ENCODE measurements at regions not wholly inside any gene's neighbourhood (a gene's known extent, or its start where the extent isn't known, plus 50 kb on each side); places are given as distances from the start of the nearest gene placed in this dataset.

- no peak for TF ChIP-seq CBX8 (IDR thresholded peaks at IDR 0.05; ENCODE audit: borderline replicate concordance, extremely low read depth, low read depth, low read length, poor library complexity, severe bottlenecking)
- TF ChIP-seq TGIF2 (CRISPR knock-in tag; IDR thresholded peaks at IDR 0.05): no peak
- TF ChIP-seq CREM (IDR thresholded peaks at IDR 0.05; ENCODE audit: low read depth): no peak
- TF ChIP-seq ZNF436 (CRISPR knock-in tag; IDR thresholded peaks at IDR 0.05): no peak
- TF ChIP-seq POLR2AphosphoS5 (IDR thresholded peaks at IDR 0.05; ENCODE audit: control insufficient read depth, insufficient read depth, low read depth, low read length): no peak
- TF ChIP-seq RFX5 (IDR thresholded peaks at IDR 0.05; ENCODE audit: low read depth, low read length): no peak
- TF ChIP-seq CTCF (IDR thresholded peaks at IDR 0.05 in 2 of 3, conservative IDR thresholded peaks at IDR 0.05 in 1 of 3; ENCODE audit: insufficient read depth in 2 of 3, low read depth in 1 of 3, low read length in 3 of 3): no peak
- TF ChIP-seq ZNF253 (CRISPR knock-in tag; conservative IDR thresholded peaks at IDR 0.05): no peak
- no peak for TF ChIP-seq GMEB1 (CRISPR knock-in tag; IDR thresholded peaks at IDR 0.05)
These were observed 260.1 kb downstream of the SNX10 start for GRCh38 chr7:26551740-26552139.

Data from K562 (cell line).